Transverse colon (tissue), 4 donors: ENCODE measurements at regions not wholly inside any gene's neighbourhood (a gene's known extent, or its start where the extent isn't known, plus 50 kb on each side); places are given as distances from the start of the nearest gene placed in this dataset.

Experiments
- DNase-seq: peaks from one replicate; pipeline ENCODE4 v3.0.0-alpha.2; 2019
- H3K27ac ChIP-seq, 4 donors: fragments of 200-600 bp; sonication (generic); 2 replicates each; pipeline ENCODE4 v1.5.1; 2016 to 2018; ENCODE audit warnings: inconsistent platforms in 4 of 4
- H3K27me3 ChIP-seq: fragments of 200-600 bp; sonication (generic); 2 replicates; pipeline ENCODE4 v1.5.1; 2017; ENCODE audit warnings: inconsistent platforms
- H3K36me3 ChIP-seq, 4 donors: fragments of 200-600 bp; sonication (generic); 2 replicates each; pipeline ENCODE4 v1.5.1; 2017 to 2019; ENCODE audit warnings: inconsistent platforms in 4 of 4
- H3K4me1 ChIP-seq, 4 donors: fragments of 200-600 bp; sonication (generic); 2 replicates each; pipeline ENCODE4 v1.5.1; 2017 to 2020; ENCODE audit warnings: inconsistent platforms in 4 of 4
- H3K4me3 ChIP-seq, 4 donors: fragments of 200-600 bp; sonication (generic); 1 replicate in 1 of 4; 2 replicates in 3 of 4; pipeline versions ENCODE4 v1.5.1 to v1.6.1; 2017 to 2019; ENCODE audit warnings: inconsistent platforms in 4 of 4
- H3K9me3 ChIP-seq, 2 donors: fragments of 200-600 bp; sonication (generic); 2 replicates each; pipeline ENCODE4 v1.5.1; 2017 to 2019; ENCODE audit warnings: inconsistent platforms in 2 of 2
- CTCF ChIP-seq, 5 experiments: fragments of 200-600 bp in 3 of 5; fragments of 450-650 bp in 2 of 5; sonication (generic) in 3 of 5; IDR thresholded peaks; 1 replicate in 2 of 5; 2 replicates in 3 of 5; pipeline ENCODE4 v1.5.1; 2016 to 2017; ENCODE audit warnings: antibody characterized with exemption in 5 of 5, inconsistent platforms in 3 of 5, mild to moderate bottlenecking in 2 of 5, moderate library complexity in 1 of 5
- EP300 ChIP-seq: sonication (generic); formaldehyde crosslinking; IDR thresholded peaks from one replicate; pipeline ENCODE4 v1.6.1; 2017; ENCODE audit warnings: antibody characterized with exemption, low read depth
- POLR2A ChIP-seq: fragments of 450-650 bp; IDR thresholded peaks from one replicate; pipeline ENCODE4 v1.6.1; 2016; ENCODE audit warnings: antibody characterized with exemption, mild to moderate bottlenecking, moderate library complexity
- POLR2AphosphoS5 ChIP-seq, 3 donors: sonication (generic); formaldehyde crosslinking; IDR thresholded peaks; one replicate each; pipeline ENCODE4 v1.6.1; 2016; ENCODE audit warnings: antibody characterized with exemption in 3 of 3
- WGBS, 2 donors: methylation state at CpG; one replicate each; pipeline ENCODE4 v1.1.5; 2018; ENCODE audit warnings: low coverage in 1 of 2; 5-methylcytosine and 5-hydroxymethylcytosine counted together
- in situ Hi-C, 4 donors: fragments of 200-750 bp; cut with MboI; loops; one replicate each; pipeline versions ENCODE4 v1.15.0 to v1.15.1; 2017; ENCODE audit warnings: low sequenced_read_pairs in 3 of 4, low pct_ligation_motif_present in 1 of 4, low pct_unique_long_range_greater_than_20kb in 1 of 4
- intact Hi-C: fragments of 100-400 bp; cut with DNase I; formaldehyde crosslinking; loops from one replicate; pipeline ENCODE4 v1.15.1; 2023; ENCODE audit warnings: low total_unique reads

DNA sequence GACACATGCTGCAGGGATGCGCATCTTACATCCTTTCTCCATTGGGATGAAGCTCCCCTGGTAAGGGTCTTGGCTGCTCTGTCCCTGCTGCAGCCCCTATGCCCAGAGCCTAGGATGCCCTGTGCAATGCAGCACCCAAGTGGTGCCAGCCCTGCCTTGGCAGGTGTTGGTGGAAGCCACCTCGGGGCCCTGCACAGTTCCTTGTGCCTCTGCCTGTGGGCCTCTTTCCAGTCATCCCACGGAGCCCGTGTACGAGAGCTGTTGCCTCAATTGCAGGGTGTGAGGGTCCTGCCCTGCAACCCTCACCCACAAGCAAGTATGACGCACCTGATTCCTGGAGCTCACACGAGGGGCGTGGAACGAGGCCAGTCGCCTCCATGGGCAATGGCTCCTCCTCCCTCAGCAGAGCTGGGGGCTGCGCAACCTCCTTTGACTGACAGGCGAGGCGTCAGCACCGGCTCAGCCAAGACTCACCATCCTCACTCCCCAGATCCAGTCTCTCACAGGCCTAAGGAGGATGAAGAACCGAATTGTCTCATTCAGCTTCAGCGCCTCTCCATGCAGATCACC, 719.6 kb downstream of the BRD1 start:
- no peak overlapping the region for H3K4me3 ChIP-seq
- in situ Hi-C loops: no loop called here
- DNase-seq: no peak
- H3K27me3 ChIP-seq: peaks cover 10% of the 10 kb centered on the region
- no peaks in the 10 kb centered on the region for H3K9me3 ChIP-seq
- no peak overlapping the region for H3K27ac ChIP-seq
- 80% methylated on average over 16 of the region's 16 CpGs; no CpG with 5 or more reads in 1 of the 2 donors for WGBS, 2 donors
- no peak for TF ChIP-seq EP300
- TF ChIP-seq POLR2A: no peak
- TF ChIP-seq POLR2AphosphoS5 (IDR thresholded peaks at IDR 0.05): no peak
- no peak for TF ChIP-seq CTCF (IDR thresholded peaks at IDR 0.05)
- no peaks in the 10 kb centered on the region for H3K4me1 ChIP-seq
- intact Hi-C loops: no loop called here
- no peaks in the 10 kb centered on the region for H3K36me3 ChIP-seq

DNA sequence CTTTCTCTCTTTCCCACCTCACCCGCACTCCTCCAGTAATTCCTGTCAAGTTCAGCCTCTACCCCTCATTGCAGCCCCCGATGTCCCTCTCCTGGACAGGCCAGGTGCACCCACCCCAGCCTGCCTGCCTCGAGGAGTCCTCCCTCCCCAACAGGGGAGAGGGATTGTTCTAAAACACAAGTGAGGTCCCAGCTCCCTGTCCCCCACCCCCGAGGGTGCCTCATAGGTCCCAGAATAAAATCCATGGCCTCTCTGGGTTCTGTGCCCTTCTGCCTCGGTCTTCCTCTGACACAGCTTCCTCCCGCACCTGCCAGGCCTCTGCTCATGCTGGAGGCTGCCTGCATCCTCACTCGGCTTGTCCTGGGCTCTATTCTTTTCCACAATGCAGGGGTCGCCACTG, 720.1 kb downstream of the BRD1 start:
- Histone ChIP-seq H3K4me3 (no peak overlapping the region), H3K36me3 (no peaks in the 10 kb centered on the region), H3K27ac (no peak overlapping the region), H3K9me3 (no peaks in the 10 kb centered on the region), H3K4me1 (no peaks in the 10 kb centered on the region), H3K27me3 (peaks cover 10% of the 10 kb centered on the region)
- no peak for DNase-seq
- TF ChIP-seq EP300: no peak
- TF ChIP-seq POLR2AphosphoS5 (IDR thresholded peaks at IDR 0.05): no peak
- no peak for TF ChIP-seq CTCF (IDR thresholded peaks at IDR 0.05)
- no peak for TF ChIP-seq POLR2A
- intact Hi-C loops (no loop called here), in situ Hi-C loops (no loop called here)
- 64% methylated on average over 8 of the region's 8 CpGs; no CpG with 5 or more reads in 1 of the 2 donors for WGBS, 2 donors

DNA sequence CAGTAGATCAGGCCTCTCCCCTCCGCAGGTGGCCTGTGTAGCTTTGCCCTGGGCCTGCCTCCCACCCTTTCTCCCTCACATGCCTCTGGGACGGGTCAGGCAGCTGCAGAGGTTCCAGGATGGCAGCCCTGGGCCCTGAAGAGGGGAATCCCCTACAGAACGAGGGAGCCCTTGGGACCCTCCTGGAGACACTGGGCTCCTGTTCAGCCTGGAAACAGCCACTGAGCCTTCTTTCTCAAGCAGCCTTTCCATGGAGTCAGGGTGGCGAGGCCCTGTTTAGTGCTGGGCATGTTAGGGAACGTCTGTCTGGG, 720.9 kb downstream of the BRD1 start:
- in situ Hi-C loops: no loop called here
- no peaks in the 10 kb centered on the region for H3K36me3 ChIP-seq
- intact Hi-C loops: no loop called here
- H3K27me3 ChIP-seq: peaks cover 10% of the 10 kb centered on the region
- no peak for DNase-seq
- H3K4me3 ChIP-seq: no peak overlapping the region
- no peak overlapping the region for H3K27ac ChIP-seq
- no peak for TF ChIP-seq POLR2AphosphoS5 (IDR thresholded peaks at IDR 0.05)
- TF ChIP-seq POLR2A: no peak
- no peak for TF ChIP-seq EP300
- no peak for TF ChIP-seq CTCF (IDR thresholded peaks at IDR 0.05)
- WGBS, 2 donors: 54% methylated on average over 5 of the region's 5 CpGs; no CpG with 5 or more reads in 1 of the 2 donors
- H3K4me1 ChIP-seq: no peaks in the 10 kb centered on the region
- H3K9me3 ChIP-seq: no peaks in the 10 kb centered on the region

DNA sequence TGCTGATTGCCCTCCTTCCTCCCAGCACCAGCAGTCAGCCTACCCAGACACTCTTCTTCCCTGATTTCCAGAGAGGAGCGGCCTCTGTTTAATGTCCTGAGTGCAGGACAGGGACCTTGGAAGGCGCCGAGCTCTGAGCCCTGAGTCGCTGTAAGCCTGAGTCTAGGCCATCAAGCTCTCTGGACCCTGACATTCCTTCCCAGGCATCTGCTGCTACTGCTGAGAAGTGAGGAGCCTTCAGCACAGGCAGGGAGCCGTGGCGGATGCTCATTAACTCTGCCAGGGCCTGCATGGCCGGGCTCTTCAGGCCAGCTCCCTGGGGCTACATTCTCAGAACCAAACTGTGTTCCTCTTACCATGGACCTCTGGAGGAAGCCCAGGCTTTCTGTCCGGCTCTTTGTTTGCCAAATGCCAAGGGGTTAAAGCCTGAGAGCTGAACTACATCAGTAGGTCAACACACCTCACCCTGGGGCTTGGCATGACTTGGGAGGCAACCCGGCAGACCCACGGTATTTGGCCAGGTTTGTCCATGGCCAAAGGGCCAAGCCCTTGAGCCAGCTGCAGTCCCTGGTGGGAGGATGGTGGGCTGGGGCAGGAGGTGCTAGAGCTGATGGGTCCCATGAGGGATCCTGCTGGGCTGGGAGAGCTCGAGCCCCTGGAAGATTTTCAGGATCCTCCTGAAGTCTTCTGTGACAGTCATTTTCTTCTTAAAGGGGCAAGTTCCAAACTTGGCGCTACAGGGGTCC, 721.4 kb downstream of the BRD1 start:
- H3K4me3 ChIP-seq: no peak overlapping the region
- in situ Hi-C loops (no loop called here), intact Hi-C loops (no loop called here)
- H3K27ac ChIP-seq: no peak overlapping the region
- H3K9me3 ChIP-seq: no peaks in the 10 kb centered on the region
- H3K27me3 ChIP-seq: peaks cover 10% of the 10 kb centered on the region
- H3K4me1 ChIP-seq: no peaks in the 10 kb centered on the region
- no peak for TF ChIP-seq CTCF (IDR thresholded peaks at IDR 0.05)
- TF ChIP-seq POLR2A: no peak
- no peak for TF ChIP-seq POLR2AphosphoS5 (IDR thresholded peaks at IDR 0.05)
- TF ChIP-seq EP300: no peak
- 59% methylated on average over 12 of the region's 12 CpGs; no CpG with 5 or more reads in 1 of the 2 donors for WGBS, 2 donors
- no peak for DNase-seq
- no peaks in the 10 kb centered on the region for H3K36me3 ChIP-seq
